IMR-90 (cell line): ENCODE measurements at regions not wholly inside any gene's neighbourhood (a gene's known extent, or its start where the extent isn't known, plus 50 kb on each side); places are given as distances from the start of the nearest gene placed in this dataset.

Experiments used
- ATAC-seq: fragments of 200-7000 bp; cut with Tn5 transposase; 2 replicates; pipeline ENCODE4 v1.9.1; 2020; ENCODE audit warnings: low read depth, mild to moderate bottlenecking, moderate library complexity
- BruUV-seq: library from RNA; stranded (reverse); fragments of 400-500 nt; replicated peaks from 2 replicates; lab custom pipeline; 2021; lab: Mats Ljungman, UMichigan
- CTCF ChIA-PET: fragments of 300-600 bp; formaldehyde crosslinking; extraction: SDS; loops from one replicate; lab custom pipeline; 2021; ENCODE audit warnings: antibody characterized with exemption; lab: Yijun Ruan, JAX
- POLR2A ChIA-PET: fragments of 300-600 bp; sonication (Branson Sonifier 250); formaldehyde crosslinking; loops from one replicate; lab custom pipeline; 2022; ENCODE audit warnings: antibody characterized with exemption; ENCODE audit not compliant: unreplicated experiment; lab: Charles Lee
- DNase-seq: peaks from one replicate; pipeline ENCODE4 v3.0.0; 2013
- H2AFZ ChIP-seq: replicated peaks from 2 replicates; pipeline ENCODE3; 2013; ENCODE audit warnings: low read length, mild to moderate bottlenecking; ENCODE audit not compliant: poor library complexity
- H2AK5ac ChIP-seq: 2 replicates; pipeline ENCODE4 v1.6.1; 2013; ENCODE audit warnings: low read depth, low read length, inconsistent platforms
- H2AK9ac ChIP-seq: replicated peaks from 2 replicates; pipeline ENCODE3; 2013; ENCODE audit warnings: mild to moderate bottlenecking, low read depth, low read length, moderate library complexity; ENCODE audit not compliant: poor library complexity
- H2BK120ac ChIP-seq: 2 replicates; pipeline ENCODE4 v1.6.1; 2013; ENCODE audit warnings: low read depth, low read length, inconsistent platforms
- H2BK15ac ChIP-seq: 3 replicates; pipeline ENCODE4 v1.6.1; 2013; ENCODE audit warnings: low read depth, low read length, inconsistent platforms
- H2BK20ac ChIP-seq: 2 replicates; pipeline ENCODE4 v1.6.1; 2013; ENCODE audit warnings: low read depth, mild to moderate bottlenecking, inconsistent platforms, low read length, moderate library complexity
- H2BK5ac ChIP-seq: 2 replicates; pipeline ENCODE4 v1.6.1; 2013; ENCODE audit warnings: mild to moderate bottlenecking, low read depth, low read length, inconsistent platforms; ENCODE audit not compliant: poor library complexity, severe bottlenecking
- H3K14ac ChIP-seq: replicated peaks from 2 replicates; pipeline ENCODE4 v1.6.1; 2013; ENCODE audit warnings: low read depth, low read length, inconsistent platforms
- H3K18ac ChIP-seq: 2 replicates; pipeline ENCODE4 v1.6.1; 2013; ENCODE audit warnings: low read depth, low read length, control low read depth
- H3K23ac ChIP-seq: 2 replicates; pipeline ENCODE4 v1.6.1; 2013; ENCODE audit warnings: low read depth, low read length, inconsistent platforms
- H3K27ac ChIP-seq: 2 replicates; pipeline ENCODE4 v1.5.1; 2013; ENCODE audit warnings: mild to moderate bottlenecking, control low read depth, low read length; ENCODE audit not compliant: insufficient read depth
- H3K27me3 ChIP-seq: 2 replicates; pipeline ENCODE4 v1.6.1; 2013; ENCODE audit warnings: low read length; ENCODE audit not compliant: control insufficient read depth, insufficient read depth
- H3K36me3 ChIP-seq: 2 replicates; pipeline ENCODE4 v1.6.1; 2013; ENCODE audit warnings: low read length, mixed read lengths; ENCODE audit not compliant: control insufficient read depth, insufficient read depth
- H3K4ac ChIP-seq: 2 replicates; pipeline ENCODE4 v1.6.1; 2013; ENCODE audit warnings: low read depth, low read length, inconsistent platforms
- H3K4me1 ChIP-seq: 2 replicates; pipeline ENCODE4 v1.6.1; 2013; ENCODE audit warnings: low read length, mixed read lengths; ENCODE audit not compliant: control insufficient read depth, insufficient read depth
- H3K4me2 ChIP-seq: 2 replicates; pipeline ENCODE4 v1.6.1; 2013; ENCODE audit warnings: low read depth, mild to moderate bottlenecking, control low read depth, low read length, moderate library complexity
- H3K4me3 ChIP-seq: 2 replicates; pipeline ENCODE4 v1.5.1; 2013; ENCODE audit warnings: low read depth, mild to moderate bottlenecking, control low read depth, low read length, moderate library complexity; ENCODE audit not compliant: insufficient read depth
- H3K56ac ChIP-seq: 2 replicates; pipeline ENCODE4 v1.6.1; 2013; ENCODE audit warnings: low read length, inconsistent platforms; ENCODE audit not compliant: insufficient read depth; ENCODE audit errors: extremely low read depth
- H3K79me1 ChIP-seq, 2 experiments: 2 replicates each; pipeline ENCODE4 v1.6.1; 2013; ENCODE audit warnings: low read length in 2 of 2, inconsistent platforms in 1 of 2, low read depth in 1 of 2
- H3K9ac ChIP-seq: 2 replicates; pipeline ENCODE4 v1.6.1; 2013; ENCODE audit warnings: low read depth, low read length, control low read depth
- H3K9me1 ChIP-seq: 2 replicates; pipeline ENCODE4 v1.6.1; 2013; ENCODE audit warnings: low read length, inconsistent platforms; ENCODE audit not compliant: insufficient read depth
- H3K9me3 ChIP-seq: 2 replicates; pipeline ENCODE4 v1.6.1; 2013; ENCODE audit warnings: low read length; ENCODE audit not compliant: control insufficient read depth, insufficient read depth
- H4K20me1 ChIP-seq: 2 replicates; pipeline ENCODE4 v1.6.1; 2013; ENCODE audit warnings: low read length, inconsistent platforms; ENCODE audit not compliant: insufficient read depth
- H4K5ac ChIP-seq: 2 replicates; pipeline ENCODE4 v1.6.1; 2013; ENCODE audit warnings: mild to moderate bottlenecking, low read depth, low read length, control low read depth
- H4K8ac ChIP-seq, 2 experiments: 2 replicates each; pipeline ENCODE4 v1.6.1; 2013; ENCODE audit warnings: low read depth in 2 of 2, low read length in 2 of 2, control low read depth in 1 of 2, inconsistent platforms in 1 of 2
- H4K91ac ChIP-seq: 2 replicates; pipeline ENCODE4 v1.6.1; 2013; ENCODE audit warnings: low read depth, low read length, inconsistent platforms; ENCODE audit not compliant: insufficient read depth
- BHLHE40 ChIP-seq: fragments of 150-350 bp; IDR thresholded peaks from 2 replicates; pipeline ENCODE4 v1.6.1; 2016; ENCODE audit warnings: mild to moderate bottlenecking, low read depth, low read length
- CEBPB ChIP-seq: IDR thresholded peaks from 2 replicates; pipeline ENCODE4 v1.6.1; 2012; ENCODE audit warnings: low read depth, low read length, improper control_type of control experiment
- CHD1 ChIP-seq: IDR thresholded peaks from 2 replicates; pipeline ENCODE4 v1.6.1; 2012; ENCODE audit warnings: low read depth, low read length, improper control_type of control experiment
- CTCF ChIP-seq: conservative IDR thresholded peaks from 2 replicates; pipeline ENCODE4 v1.5.1; 2012; ENCODE audit warnings: mild to moderate bottlenecking, low read depth, low read length, improper control_type of control experiment
- ELK1 ChIP-seq: fragments of 150-350 bp; IDR thresholded peaks from 2 replicates; pipeline ENCODE4 v1.6.1; 2016; ENCODE audit warnings: low read depth, mild to moderate bottlenecking, low read length, moderate library complexity, borderline replicate concordance
- FOS ChIP-seq: fragments of 150-350 bp; IDR thresholded peaks from 2 replicates; pipeline ENCODE4 v1.6.1; 2016; ENCODE audit warnings: low read depth, low read length
- MAFK ChIP-seq: IDR thresholded peaks from 2 replicates; pipeline ENCODE4 v1.6.1; 2012; ENCODE audit warnings: low read depth, low read length, improper control_type of control experiment
- MAZ ChIP-seq: IDR thresholded peaks from 2 replicates; pipeline ENCODE4 v1.6.1; 2012; ENCODE audit warnings: low read depth, mild to moderate bottlenecking, low read length, improper control_type of control experiment, moderate library complexity, borderline replicate concordance
- MXI1 ChIP-seq: IDR thresholded peaks from 2 replicates; pipeline ENCODE4 v1.6.1; 2012; ENCODE audit warnings: low read depth, mild to moderate bottlenecking, low read length, moderate library complexity, borderline replicate concordance
- NFE2L2 ChIP-seq: fragments of 150-350 bp; IDR thresholded peaks from 2 replicates; pipeline ENCODE4 v1.6.1; 2016; ENCODE audit warnings: low read depth, mild to moderate bottlenecking, low read length
- POLR2A ChIP-seq: IDR thresholded peaks from 2 replicates; pipeline ENCODE4 v1.6.1; 2012; ENCODE audit warnings: mild to moderate bottlenecking, low read depth, low read length
- RAD21 ChIP-seq: IDR thresholded peaks from 2 replicates; pipeline ENCODE4 v1.6.1; 2012; ENCODE audit warnings: low read length, improper control_type of control experiment
- RCOR1 ChIP-seq: IDR thresholded peaks from 2 replicates; pipeline ENCODE4 v1.6.1; 2012; ENCODE audit warnings: mild to moderate bottlenecking, low read length, improper control_type of control experiment; ENCODE audit not compliant: insufficient replicate concordance
- RFX5 ChIP-seq: IDR thresholded peaks from 2 replicates; pipeline ENCODE4 v1.8.0; 2012; ENCODE audit warnings: low read depth, mild to moderate bottlenecking, low read length, moderate library complexity
- SMC3 ChIP-seq: fragments of 150-350 bp; IDR thresholded peaks from 2 replicates; pipeline ENCODE4 v1.6.1; 2016; ENCODE audit warnings: low read depth, mild to moderate bottlenecking, antibody characterized with exemption, low read length, moderate library complexity
- USF2 ChIP-seq: fragments of 150-350 bp; IDR thresholded peaks from 2 replicates; pipeline ENCODE4 v1.6.1; 2017; ENCODE audit warnings: mild to moderate bottlenecking, antibody characterized with exemption, low read length, low read depth
- WGBS, 2 experiments: methylation state at CpG; one replicate each; pipeline versions ENCODE4 v1.1.5 to v1.1.7; 2013; ENCODE audit warnings: missing lambda C conversion rate in 2 of 2; ENCODE audit not compliant: insufficient read length in 1 of 2; ENCODE audit errors: extremely low coverage in 2 of 2; 5-methylcytosine and 5-hydroxymethylcytosine counted together
- dilution Hi-C: fragments of 300-500 bp; cut with HindIII; formaldehyde crosslinking; loops from one replicate; pipeline ENCODE4 v1.14.3; 2018; ENCODE audit warnings: low sequenced_read_pairs; ENCODE audit not compliant: unreplicated experiment
- in situ Hi-C: fragments of 300-500 bp; cut with MboI; formaldehyde crosslinking; loops from 3 replicates; pipeline ENCODE4 v1.14.3; 2019; ENCODE audit warnings: low sequenced_read_pairs, inconsistent platforms, mixed read lengths
- intact Hi-C: fragments of 100-400 bp; cut with micrococcal nuclease; formaldehyde crosslinking; loops from 2 replicates; pipeline ENCODE4 v1.10.0; 2022

- no peak overlapping the region for H3K4me3 ChIP-seq
- H2BK5ac ChIP-seq = no peak overlapping the region
- H3K27me3 ChIP-seq = peaks cover 3% of the 10 kb centered on the region; the same call in 1 of the 2 replicates
- H2AFZ ChIP-seq = no peak overlapping the region
- H3K4me1 ChIP-seq = 0 out of 2 replicates have a peak, but pooled peaks cover 2% of the 10 kb centered on the region
- no peak overlapping the region for H4K91ac ChIP-seq
- H3K36me3 ChIP-seq = no peaks in the 10 kb centered on the region
- CTCF ChIA-PET = no interaction called here
- no peak overlapping the region for H3K9ac ChIP-seq
- intact Hi-C loops = no loop called here
- no peak overlapping the region for H3K27ac ChIP-seq
- dilution Hi-C loops = no loop called here
- H2AK9ac ChIP-seq = no peak overlapping the region
- H2BK20ac ChIP-seq = no peak overlapping the region
- no peak overlapping the region for H3K18ac ChIP-seq
- WGBS, 2 experiments = 100% methylated on average over 1 of the region's 4 CpGs; no CpG with 5 or more reads in 1 of the 2 experiments
- H4K5ac ChIP-seq = no peak overlapping the region
- in situ Hi-C loops = no loop called here
- H3K9me3 ChIP-seq = no peaks in the 10 kb centered on the region
- H2BK120ac ChIP-seq = no peak overlapping the region
- TF ChIP-seq FOS = no peak
- TF ChIP-seq USF2 = no peak
- TF ChIP-seq SMC3 = no peak
- TF ChIP-seq MAFK = no peak
- TF ChIP-seq NFE2L2 = no peak
- TF ChIP-seq CTCF = no peak
- no peak for TF ChIP-seq CEBPB
- no peak for TF ChIP-seq MAZ
- no peak for TF ChIP-seq POLR2A
- no peak for TF ChIP-seq RAD21
- TF ChIP-seq BHLHE40 = no peak
- no peak for TF ChIP-seq RCOR1
- TF ChIP-seq CHD1 = no peak
- TF ChIP-seq ELK1 = no peak
- TF ChIP-seq MXI1 = no peak
- TF ChIP-seq RFX5 = no peak
- H3K23ac ChIP-seq = no peak overlapping the region
- no peak overlapping the region for H2BK15ac ChIP-seq
- no peak overlapping the region for H3K4me2 ChIP-seq
- DNase-seq (no peak), ATAC-seq (no peak)
- no peaks in the 10 kb centered on the region for H3K9me1 ChIP-seq
- H3K4ac ChIP-seq = no peak overlapping the region
- H3K79me1 ChIP-seq = no peaks in the 10 kb centered on the region
- no peak overlapping the region for H4K8ac ChIP-seq
- BruUV-seq = no TSS peak
- no peak overlapping the region for H2AK5ac ChIP-seq
- H3K56ac ChIP-seq = no peak overlapping the region
- no peak overlapping the region for H3K14ac ChIP-seq
- H4K20me1 ChIP-seq = no peaks in the 10 kb centered on the region
- POLR2A ChIA-PET = no interaction called here
These were observed 172.3 kb downstream of the LNPK start for GRCh38 chr2:175829741-175830140.
